ENCODE measurements at regions not wholly inside any gene's neighbourhood (a gene's known extent, or its start where the extent isn't known, plus 50 kb on each side); places are given as distances from the start of the nearest gene placed in this dataset.
"Not testable (repeated sequence)": the region's sequence is repeated elsewhere in the genome, so short reads cannot be mapped to it uniquely, and the experiment has no call there.

GRCh38 chr10:64091897-64092296 lies 570.7 kb downstream of the REEP3 start:
- no peak for DNase-seq

- DNase-seq, result no peak
Measured at GRCh38 chr10:64093304-64093703, 572.1 kb downstream of the REEP3 start.

- no peak for DNase-seq
Measured at GRCh38 chr10:64093946-64094535, 572.8 kb downstream of the REEP3 start.

- DNase-seq, result no peak
Measured at GRCh38 chr10:64096941-64097340, 575.7 kb downstream of the REEP3 start.

- DNase-seq, result no peak
Measured at GRCh38 chr10:64097391-64098122, 576.4 kb downstream of the REEP3 start.

- DNase-seq, result no peak
Measured at GRCh38 chr10:64098994-64099393, 577.8 kb downstream of the REEP3 start.

- DNase-seq, result no peak
Measured at GRCh38 chr10:64101606-64102263, 580.5 kb downstream of the REEP3 start.

- DNase-seq, result no peak
Measured at GRCh38 chr10:64102264-64102633, 581.0 kb downstream of the REEP3 start.

GRCh38 chr10:64102916-64103315 lies 581.7 kb downstream of the REEP3 start:
- no peak for DNase-seq

GRCh38 chr10:64103750-64104470 lies 582.7 kb downstream of the REEP3 start:
- DNase-seq, result no peak

- DNase-seq, result no peak
Measured at GRCh38 chr10:64109926-64110495, 588.8 kb downstream of the REEP3 start.

- no peak for DNase-seq
Measured at GRCh38 chr10:64112701-64113355, 591.6 kb downstream of the REEP3 start.

- DNase-seq, result no peak
Measured at GRCh38 chr10:64113375-64113774, 592.2 kb downstream of the REEP3 start.

GRCh38 chr10:64113792-64114191 lies 592.6 kb downstream of the REEP3 start:
- no peak for DNase-seq

GRCh38 chr10:64115471-64115870 lies 594.3 kb downstream of the REEP3 start:
- DNase-seq, result no peak

GRCh38 chr10:64115908-64116643 lies 594.9 kb downstream of the REEP3 start:
- no peak for DNase-seq

- no peak for DNase-seq
Measured at GRCh38 chr10:64116707-64117106, 595.5 kb downstream of the REEP3 start.

GRCh38 chr10:64118736-64119135 lies 597.5 kb downstream of the REEP3 start:
- no peak for DNase-seq

- DNase-seq, result not testable (repeated sequence)
Measured at GRCh38 chr10:64120301-64120980, 599.2 kb downstream of the REEP3 start.

- no peak for DNase-seq
Measured at GRCh38 chr10:64130152-64130551, 609.0 kb downstream of the REEP3 start.

- no peak for DNase-seq
Measured at GRCh38 chr10:64134676-64135075, 613.5 kb downstream of the REEP3 start.

Data from activated CD8-positive, alpha-beta memory T cell treated with anti-CD3 and anti-CD28 coated beads, Interleukin-2, amount 50 U/mL, for 48 hours (primary cell).